ENCODE measurements at regions not wholly inside any gene's neighbourhood (a gene's known extent, or its start where the extent isn't known, plus 50 kb on each side); places are given as distances from the start of the nearest gene placed in this dataset.

DNA sequence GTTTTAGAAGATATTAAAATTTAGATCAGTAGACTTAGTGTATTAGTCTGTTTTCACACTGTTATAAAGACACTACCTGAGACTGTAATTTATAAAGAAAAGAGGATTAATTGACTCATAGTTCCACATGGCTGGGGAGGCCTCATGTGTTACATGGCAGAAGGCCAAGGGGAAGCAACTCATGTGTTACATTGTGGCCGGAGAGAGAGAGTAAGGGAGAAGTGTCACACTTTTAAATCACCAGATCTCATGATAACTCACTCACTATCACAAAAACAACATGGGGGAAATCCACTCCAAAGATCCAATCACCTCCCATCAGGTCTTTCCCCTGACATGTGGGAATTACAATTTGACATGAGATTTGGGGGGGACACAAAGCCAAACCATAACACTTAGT, 1159.7 kb upstream of the PCDH7 start:
- Mint-ChIP-seq H3K27me3 (no peaks in the 10 kb centered on the region), H3K4me3 (ENCODE audit: low read depth) (no peak overlapping the region), H3K36me3 (ENCODE audit: insufficient read depth) (no peaks in the 10 kb centered on the region), H3K9me3 (ENCODE audit: low read depth) (no peaks in the 10 kb centered on the region), H3K4me1 (ENCODE audit: low read depth) (no peaks in the 10 kb centered on the region), H3K27ac (no peak overlapping the region)
- no peak for DNase-seq (ENCODE audit: low spot score, unreplicated experiment)
- TF ChIP-seq, protein P1, sequence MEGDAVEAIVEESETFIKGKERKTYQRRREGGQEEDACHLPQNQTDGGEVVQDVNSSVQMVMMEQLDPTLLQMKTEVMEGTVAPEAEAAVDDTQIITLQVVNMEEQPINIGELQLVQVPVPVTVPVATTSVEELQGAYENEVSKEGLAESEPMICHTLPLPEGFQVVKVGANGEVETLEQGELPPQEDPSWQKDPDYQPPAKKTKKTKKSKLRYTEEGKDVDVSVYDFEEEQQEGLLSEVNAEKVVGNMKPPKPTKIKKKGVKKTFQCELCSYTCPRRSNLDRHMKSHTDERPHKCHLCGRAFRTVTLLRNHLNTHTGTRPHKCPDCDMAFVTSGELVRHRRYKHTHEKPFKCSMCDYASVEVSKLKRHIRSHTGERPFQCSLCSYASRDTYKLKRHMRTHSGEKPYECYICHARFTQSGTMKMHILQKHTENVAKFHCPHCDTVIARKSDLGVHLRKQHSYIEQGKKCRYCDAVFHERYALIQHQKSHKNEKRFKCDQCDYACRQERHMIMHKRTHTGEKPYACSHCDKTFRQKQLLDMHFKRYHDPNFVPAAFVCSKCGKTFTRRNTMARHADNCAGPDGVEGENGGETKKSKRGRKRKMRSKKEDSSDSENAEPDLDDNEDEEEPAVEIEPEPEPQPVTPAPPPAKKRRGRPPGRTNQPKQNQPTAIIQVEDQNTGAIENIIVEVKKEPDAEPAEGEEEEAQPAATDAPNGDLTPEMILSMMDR (IDR thresholded peaks at IDR 0.05; ENCODE audit: unreplicated experiment), result no peak

DNA sequence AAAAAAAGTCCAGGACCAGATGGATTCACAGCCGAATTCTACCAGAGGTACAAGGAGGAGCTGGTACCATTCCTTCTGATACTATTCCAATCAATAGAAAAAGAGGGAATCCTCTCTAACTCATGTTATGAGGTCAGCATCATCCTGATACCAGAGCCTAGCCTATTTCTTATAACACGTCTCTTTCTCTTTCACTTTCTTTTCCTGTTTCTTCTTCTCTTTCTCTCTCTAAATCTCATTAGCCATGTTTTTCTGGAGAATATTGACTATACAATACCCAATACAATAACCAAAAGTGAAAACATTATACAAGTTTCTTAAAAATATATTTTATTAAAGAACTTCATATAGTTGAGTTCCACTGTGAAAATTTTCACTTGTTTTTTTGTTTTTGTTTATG, 1154.9 kb upstream of the PCDH7 start:
- H3K4me3 Mint-ChIP-seq (ENCODE audit: low read depth), result no peak overlapping the region
- H3K9me3 Mint-ChIP-seq (ENCODE audit: low read depth), result no peaks in the 10 kb centered on the region
- no peak for DNase-seq (ENCODE audit: low spot score, unreplicated experiment)
- no peaks in the 10 kb centered on the region for H3K27me3 Mint-ChIP-seq
- no peaks in the 10 kb centered on the region for H3K4me1 Mint-ChIP-seq (ENCODE audit: low read depth)
- H3K36me3 Mint-ChIP-seq (ENCODE audit: insufficient read depth), result no peaks in the 10 kb centered on the region
- H3K27ac Mint-ChIP-seq, result no peak overlapping the region
- TF ChIP-seq, protein P1 (IDR thresholded peaks at IDR 0.05; ENCODE audit: unreplicated experiment), result no peak

DNA sequence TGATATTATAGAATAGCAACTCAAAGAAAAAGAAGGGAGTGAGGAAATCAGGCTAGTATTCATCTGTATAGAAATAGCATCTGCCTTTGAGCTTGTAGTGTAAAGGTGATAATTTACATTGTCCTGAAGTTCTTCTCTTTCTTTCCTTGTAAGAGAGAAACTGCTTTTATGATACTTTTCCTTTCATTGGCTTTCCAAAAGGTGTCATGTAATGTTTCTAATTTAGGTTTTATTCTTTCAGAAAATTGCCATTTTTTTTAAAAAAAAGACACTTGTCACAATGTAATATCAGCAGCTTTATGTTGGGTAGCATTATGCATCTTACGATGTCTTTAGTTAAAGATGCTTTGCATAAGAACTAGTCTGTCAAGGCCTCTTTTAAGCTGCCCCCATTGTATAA, 1153.8 kb upstream of the PCDH7 start:
- TF ChIP-seq, protein P1 (IDR thresholded peaks at IDR 0.05; ENCODE audit: unreplicated experiment), result no peak
- no peak for DNase-seq (ENCODE audit: low spot score, unreplicated experiment)
- Mint-ChIP-seq H3K27ac (no peak overlapping the region), H3K9me3 (ENCODE audit: low read depth) (no peaks in the 10 kb centered on the region), H3K4me3 (ENCODE audit: low read depth) (no peak overlapping the region), H3K36me3 (ENCODE audit: insufficient read depth) (no peaks in the 10 kb centered on the region), H3K4me1 (ENCODE audit: low read depth) (no peaks in the 10 kb centered on the region), H3K27me3 (no peaks in the 10 kb centered on the region)

GRCh38 chr4:29571322-29571721, 1148.8 kb upstream of the PCDH7 start:
- Mint-ChIP-seq H3K27ac (no peak overlapping the region), H3K36me3 (ENCODE audit: insufficient read depth) (no peaks in the 10 kb centered on the region), H3K4me1 (ENCODE audit: low read depth) (no peaks in the 10 kb centered on the region), H3K9me3 (ENCODE audit: low read depth) (no peaks in the 10 kb centered on the region), H3K27me3 (no peaks in the 10 kb centered on the region), H3K4me3 (ENCODE audit: low read depth) (no peak overlapping the region)
- no peak for DNase-seq (ENCODE audit: low spot score, unreplicated experiment)
- TF ChIP-seq, protein P1 (IDR thresholded peaks at IDR 0.05; ENCODE audit: unreplicated experiment), result no peak

DNA sequence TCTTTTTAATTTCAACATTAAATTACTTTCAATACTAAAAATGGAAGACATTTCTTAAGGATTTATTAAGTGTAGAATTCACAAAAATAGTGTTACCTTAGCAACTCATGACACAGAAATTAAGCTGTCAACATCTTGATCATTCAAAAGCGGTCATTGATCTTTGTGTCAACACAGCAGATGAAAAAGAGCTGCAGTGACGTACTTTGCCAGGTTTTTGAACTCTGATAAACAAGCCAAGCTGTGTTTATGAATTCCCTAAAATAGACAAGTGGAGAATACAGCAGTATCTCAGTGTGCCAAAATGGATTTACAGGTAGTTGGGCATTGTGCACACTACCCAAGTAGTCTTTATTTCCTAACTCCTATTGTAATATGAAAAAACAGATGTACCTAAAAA, 1141.8 kb upstream of the PCDH7 start:
- no peaks in the 10 kb centered on the region for H3K27me3 Mint-ChIP-seq
- no peak for DNase-seq (ENCODE audit: low spot score, unreplicated experiment)
- no peak overlapping the region for H3K27ac Mint-ChIP-seq
- peaks cover 2% of the 10 kb centered on the region for H3K4me1 Mint-ChIP-seq (ENCODE audit: low read depth)
- no peaks in the 10 kb centered on the region for H3K36me3 Mint-ChIP-seq (ENCODE audit: insufficient read depth)
- H3K9me3 Mint-ChIP-seq (ENCODE audit: low read depth), result no peaks in the 10 kb centered on the region
- no peak overlapping the region for H3K4me3 Mint-ChIP-seq (ENCODE audit: low read depth)
- TF ChIP-seq, protein P1 (IDR thresholded peaks at IDR 0.05; ENCODE audit: unreplicated experiment), result no peak
